ENCODE measurements at regions not wholly inside any gene's neighbourhood (a gene's known extent, or its start where the extent isn't known, plus 50 kb on each side); places are given as distances from the start of the nearest gene placed in this dataset.
"Not testable (repeated sequence)": the region's sequence is repeated elsewhere in the genome, so short reads cannot be mapped to it uniquely, and the experiment has no call there.

GRCh38 chr6:21874372-21874771 is 280.8 kb downstream of the SOX4 start:
- no peaks in the 10 kb centered on the region for H3K9me3 ChIP-seq (ENCODE audit: insufficient read depth, low read length, severe bottlenecking)
- TF ChIP-seq CTCF (IDR thresholded peaks at IDR 0.05; ENCODE audit: borderline replicate concordance, extremely low read depth, low read length, poor library complexity, severe bottlenecking) (no peak), EZH2 (IDR thresholded peaks at IDR 0.05; ENCODE audit: borderline replicate concordance, low read depth, low read length, severe bottlenecking) (no peak)
- no peaks in the 10 kb centered on the region for H3K27me3 ChIP-seq (ENCODE audit: insufficient read depth, low read length, poor library complexity)
- no peaks in the 10 kb centered on the region for H4K20me1 ChIP-seq (ENCODE audit: insufficient read depth, low read length)
- DNase-seq = no peak
- H2AFZ ChIP-seq (ENCODE audit: low read depth, low read length) = no peak overlapping the region
- ATAC-seq (ENCODE audit: insufficient read depth, low read depth) = no peak
- no peak overlapping the region for H3K9ac ChIP-seq (ENCODE audit: low read depth, low read length)
- peak overlapping the region; percentile 44; the same call in 1 of the 2 replicates for H3K27ac ChIP-seq (ENCODE audit: low read length)
- no peak overlapping the region for H3K4me2 ChIP-seq (ENCODE audit: insufficient read depth, low read length)
- peaks cover 8% of the 10 kb centered on the region for H3K79me2 ChIP-seq (ENCODE audit: insufficient read depth, low read length)
- no peak overlapping the region for H3K4me3 ChIP-seq (ENCODE audit: low read depth in 1 of 2, low read length in 2 of 2)
- H3K4me1 ChIP-seq (ENCODE audit: insufficient read depth, low read length) = peaks cover 59% of the 10 kb centered on the region
- peaks cover 10% of the 10 kb centered on the region; the same call in 1 of the 2 replicates for H3K36me3 ChIP-seq (ENCODE audit: insufficient read depth, low read length)

DNA sequence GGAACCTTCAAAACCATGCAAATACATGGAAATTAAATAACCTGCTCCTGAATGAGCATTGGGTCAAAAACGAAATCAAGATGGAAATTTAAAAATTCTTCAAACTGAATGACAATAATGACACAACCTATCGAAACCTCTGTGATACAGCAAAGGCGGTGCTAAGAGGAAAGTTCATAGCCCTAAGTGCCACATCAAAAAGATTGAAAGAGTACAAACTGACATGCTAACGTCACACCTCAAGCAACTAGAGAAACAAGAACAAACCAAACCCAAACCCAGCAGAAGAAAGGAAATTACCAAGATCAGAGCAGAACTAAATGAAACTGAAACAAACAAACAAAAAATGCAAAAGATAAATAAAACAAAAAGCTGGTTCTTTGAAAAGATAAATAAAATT is 283.5 kb downstream of the SOX4 start:
- H2AFZ ChIP-seq (ENCODE audit: low read depth, low read length); H3K27ac ChIP-seq (ENCODE audit: low read length); H3K4me3 ChIP-seq (ENCODE audit: low read depth in 1 of 2, low read length in 2 of 2); H3K27me3 ChIP-seq (ENCODE audit: insufficient read depth, low read length, poor library complexity); H3K79me2 ChIP-seq (ENCODE audit: insufficient read depth, low read length); H3K9me3 ChIP-seq (ENCODE audit: insufficient read depth, low read length, severe bottlenecking); H4K20me1 ChIP-seq (ENCODE audit: insufficient read depth, low read length); H3K9ac ChIP-seq (ENCODE audit: low read depth, low read length): not testable (repeated sequence)
- peaks cover 39% of the 10 kb centered on the region for H3K4me1 ChIP-seq (ENCODE audit: insufficient read depth, low read length)
- peak; percentile 49 for DNase-seq
- H3K4me2 ChIP-seq (ENCODE audit: insufficient read depth, low read length) = 0 out of 2 replicates have a peak overlapping the region, but pooled peaks have one; percentile 37
- H3K36me3 ChIP-seq (ENCODE audit: insufficient read depth, low read length) = peaks cover 10% of the 10 kb centered on the region; the same call in 1 of the 2 replicates
- peak; percentile 85 for ATAC-seq (ENCODE audit: insufficient read depth, low read depth)

GRCh38 chr6:21880249-21880648 is 286.7 kb downstream of the SOX4 start:
- not testable (repeated sequence) for H3K27ac ChIP-seq (ENCODE audit: low read length); DNase-seq; H3K4me2 ChIP-seq (ENCODE audit: insufficient read depth, low read length); H3K27me3 ChIP-seq (ENCODE audit: insufficient read depth, low read length, poor library complexity); ATAC-seq (ENCODE audit: insufficient read depth, low read depth); H3K36me3 ChIP-seq (ENCODE audit: insufficient read depth, low read length); H3K4me3 ChIP-seq (ENCODE audit: low read depth in 1 of 2, low read length in 2 of 2); H3K79me2 ChIP-seq (ENCODE audit: insufficient read depth, low read length); H3K9me3 ChIP-seq (ENCODE audit: insufficient read depth, low read length, severe bottlenecking); H2AFZ ChIP-seq (ENCODE audit: low read depth, low read length); H4K20me1 ChIP-seq (ENCODE audit: insufficient read depth, low read length); H3K9ac ChIP-seq (ENCODE audit: low read depth, low read length)
- H3K4me1 ChIP-seq (ENCODE audit: insufficient read depth, low read length) = peaks cover 59% of the 10 kb centered on the region

- TF ChIP-seq CTCF (IDR thresholded peaks at IDR 0.05; ENCODE audit: borderline replicate concordance, extremely low read depth, low read length, poor library complexity, severe bottlenecking) (no peak), EZH2 (IDR thresholded peaks at IDR 0.05; ENCODE audit: borderline replicate concordance, low read depth, low read length, severe bottlenecking) (no peak)
- Histone ChIP-seq H3K9ac (ENCODE audit: low read depth, low read length) (no peak overlapping the region), H4K20me1 (ENCODE audit: insufficient read depth, low read length) (no peaks in the 10 kb centered on the region), H3K4me1 (ENCODE audit: insufficient read depth, low read length) (peaks cover 44% of the 10 kb centered on the region), H3K36me3 (ENCODE audit: insufficient read depth, low read length) (0 out of 2 replicates have a peak, but pooled peaks cover 3% of the 10 kb centered on the region), H3K4me2 (ENCODE audit: insufficient read depth, low read length) (no peak overlapping the region), H3K27ac (ENCODE audit: low read length) (peak overlapping the region; percentile 43), H3K4me3 (ENCODE audit: low read depth in 1 of 2, low read length in 2 of 2) (no peak overlapping the region), H3K27me3 (ENCODE audit: insufficient read depth, low read length, poor library complexity) (no peaks in the 10 kb centered on the region), H3K79me2 (ENCODE audit: insufficient read depth, low read length) (peaks cover 10% of the 10 kb centered on the region), H3K9me3 (ENCODE audit: insufficient read depth, low read length, severe bottlenecking) (no peaks in the 10 kb centered on the region), H2AFZ (ENCODE audit: low read depth, low read length) (no peak overlapping the region)
- ATAC-seq (ENCODE audit: insufficient read depth, low read depth) (no peak), DNase-seq (no peak)
Measured at GRCh38 chr6:21881969-21882465, 288.5 kb downstream of the SOX4 start.
